Rectal smooth muscle tissue (tissue), 1 donor: ENCODE measurements at regions not wholly inside any gene's neighbourhood (a gene's known extent, or its start where the extent isn't known, plus 50 kb on each side); places are given as distances from the start of the nearest gene placed in this dataset.

Experiments
- H3K27ac ChIP-seq: one replicate; pipeline ENCODE4 v1.7.0; 2013; ENCODE audit warnings: low read depth, low read length, inconsistent platforms
- H3K27me3 ChIP-seq: one replicate; pipeline ENCODE4 v1.7.0; 2013; ENCODE audit warnings: low read length; ENCODE audit not compliant: control insufficient read depth, insufficient read depth
- H3K36me3 ChIP-seq: one replicate; pipeline ENCODE4 v1.7.0; 2013; ENCODE audit warnings: low read length; ENCODE audit not compliant: control insufficient read depth, insufficient read depth
- H3K4me1 ChIP-seq: one replicate; pipeline ENCODE4 v1.7.0; 2013; ENCODE audit warnings: low read length; ENCODE audit not compliant: control insufficient read depth, insufficient read depth
- H3K4me3 ChIP-seq: one replicate; pipeline ENCODE4 v1.7.0; 2013; ENCODE audit warnings: low read length
- H3K9ac ChIP-seq: one replicate; pipeline ENCODE4 v1.7.0; 2013; ENCODE audit warnings: low read length

GRCh38 chr2:52386433-52387030 is 1354.6 kb upstream of the NRXN1 start:
- no peaks in the 10 kb centered on the region for H3K4me1 ChIP-seq
- no peak overlapping the region for H3K27ac ChIP-seq
- H3K27me3 ChIP-seq = no peaks in the 10 kb centered on the region
- H3K9ac ChIP-seq = no peak overlapping the region
- H3K36me3 ChIP-seq = no peaks in the 10 kb centered on the region
- H3K4me3 ChIP-seq = no peak overlapping the region

GRCh38 chr2:52383541-52383940 is 1351.6 kb upstream of the NRXN1 start:
- no peaks in the 10 kb centered on the region for H3K27me3 ChIP-seq
- no peaks in the 10 kb centered on the region for H3K36me3 ChIP-seq
- H3K9ac ChIP-seq = no peak overlapping the region
- no peaks in the 10 kb centered on the region for H3K4me1 ChIP-seq
- no peak overlapping the region for H3K4me3 ChIP-seq
- no peak overlapping the region for H3K27ac ChIP-seq

GRCh38 chr2:52369178-52369577 is 1337.2 kb upstream of the NRXN1 start:
- no peaks in the 10 kb centered on the region for H3K36me3 ChIP-seq
- H3K27me3 ChIP-seq = no peaks in the 10 kb centered on the region
- H3K4me3 ChIP-seq = no peak overlapping the region
- H3K9ac ChIP-seq = no peak overlapping the region
- H3K27ac ChIP-seq = no peak overlapping the region
- H3K4me1 ChIP-seq = no peaks in the 10 kb centered on the region

- H3K9ac ChIP-seq = no peak overlapping the region
- H3K36me3 ChIP-seq = no peaks in the 10 kb centered on the region
- H3K27ac ChIP-seq = no peak overlapping the region
- no peaks in the 10 kb centered on the region for H3K27me3 ChIP-seq
- no peaks in the 10 kb centered on the region for H3K4me1 ChIP-seq
- H3K4me3 ChIP-seq = no peak overlapping the region
Measured at GRCh38 chr2:52368141-52368540, 1336.2 kb upstream of the NRXN1 start.

DNA sequence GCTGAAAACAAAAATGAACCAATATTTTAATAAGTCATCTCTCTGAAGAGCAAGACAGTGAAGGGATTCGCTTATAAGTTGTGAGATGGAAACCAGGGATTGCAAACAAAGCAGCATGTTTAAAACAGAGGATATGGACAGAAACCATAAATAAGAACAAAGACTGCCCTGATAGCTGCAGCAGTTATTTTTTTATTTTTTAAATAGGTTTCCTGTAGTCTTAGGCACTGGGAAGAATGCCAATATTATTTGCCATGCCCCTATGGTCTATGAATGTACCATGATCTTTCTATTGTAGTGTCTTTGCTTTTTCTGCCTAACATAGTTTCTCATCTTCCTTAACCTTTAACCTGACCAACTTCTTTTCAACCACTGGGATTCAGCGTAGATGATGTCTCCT is 1334.0 kb upstream of the NRXN1 start:
- Histone ChIP-seq H3K27ac (no peak overlapping the region), H3K4me1 (no peaks in the 10 kb centered on the region), H3K9ac (no peak overlapping the region), H3K4me3 (no peak overlapping the region), H3K36me3 (no peaks in the 10 kb centered on the region), H3K27me3 (no peaks in the 10 kb centered on the region)

GRCh38 chr2:52356556-52356955 is 1324.6 kb upstream of the NRXN1 start:
- H3K27ac ChIP-seq = no peak overlapping the region
- no peak overlapping the region for H3K4me3 ChIP-seq
- no peaks in the 10 kb centered on the region for H3K36me3 ChIP-seq
- H3K27me3 ChIP-seq = no peaks in the 10 kb centered on the region
- no peaks in the 10 kb centered on the region for H3K4me1 ChIP-seq
- no peak overlapping the region for H3K9ac ChIP-seq

DNA sequence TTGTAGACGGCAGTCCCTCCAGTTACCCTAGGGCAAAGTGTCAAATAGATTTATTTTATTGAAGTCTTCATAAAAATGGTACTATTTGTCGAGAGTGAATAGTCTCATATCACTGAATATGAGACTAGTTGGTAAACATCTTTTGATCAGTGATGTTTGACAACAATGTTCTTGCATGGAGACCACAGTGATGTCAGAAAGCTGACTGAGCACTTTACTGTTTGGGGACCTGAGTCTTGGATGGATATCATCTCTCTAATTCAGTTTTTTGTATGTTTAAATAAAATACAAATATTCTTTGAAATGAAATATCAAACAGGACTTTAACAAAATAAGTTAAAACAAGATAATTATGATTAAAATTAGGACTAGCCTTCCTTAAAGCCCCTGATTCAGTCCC is 1315.4 kb upstream of the NRXN1 start:
- no peaks in the 10 kb centered on the region for H3K36me3 ChIP-seq
- no peak overlapping the region for H3K9ac ChIP-seq
- H3K27ac ChIP-seq = no peak overlapping the region
- no peak overlapping the region for H3K4me3 ChIP-seq
- no peaks in the 10 kb centered on the region for H3K4me1 ChIP-seq
- no peaks in the 10 kb centered on the region for H3K27me3 ChIP-seq

DNA sequence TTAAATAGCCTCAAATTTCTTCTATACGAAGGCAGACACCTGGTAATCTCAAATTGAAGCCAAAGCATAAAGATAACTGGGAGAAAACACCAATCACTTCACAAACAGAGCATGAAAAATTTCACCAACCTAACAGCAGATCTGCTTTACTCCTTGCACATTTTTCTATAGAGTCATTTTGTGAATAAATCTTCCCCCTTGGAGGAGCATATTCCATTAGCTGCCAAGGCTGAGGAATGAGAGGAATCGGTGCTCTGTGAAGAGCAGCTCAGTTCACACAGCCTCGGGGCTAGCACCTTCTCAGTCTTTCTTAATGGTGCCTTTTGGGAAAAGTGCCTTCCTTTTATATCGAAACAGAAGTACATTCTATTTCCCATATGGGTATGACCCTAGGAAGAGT is 1313.7 kb upstream of the NRXN1 start:
- Histone ChIP-seq H3K27me3 (no peaks in the 10 kb centered on the region), H3K4me1 (no peaks in the 10 kb centered on the region), H3K27ac (no peak overlapping the region), H3K4me3 (no peak overlapping the region), H3K9ac (no peak overlapping the region), H3K36me3 (no peaks in the 10 kb centered on the region)

DNA sequence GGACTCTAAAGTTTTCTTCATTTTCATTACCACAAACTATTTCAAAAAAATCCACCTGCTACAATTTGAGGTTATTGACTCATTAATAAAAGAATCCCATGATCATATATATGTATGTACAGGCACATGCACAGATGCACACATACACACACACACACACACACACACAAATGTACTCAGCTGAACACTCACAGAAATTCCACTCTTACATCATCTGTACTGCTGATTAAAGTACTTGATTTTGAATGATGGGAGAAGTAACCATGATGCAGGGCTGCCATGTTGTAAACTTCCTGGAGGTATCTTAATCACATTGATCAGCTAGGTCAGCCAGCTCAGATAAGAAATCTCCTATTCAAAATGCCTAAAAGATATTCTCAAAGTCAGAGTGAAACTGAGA is 1313.2 kb upstream of the NRXN1 start:
- Histone ChIP-seq H3K36me3 (no peaks in the 10 kb centered on the region), H3K9ac (no peak overlapping the region), H3K4me3 (no peak overlapping the region), H3K27me3 (no peaks in the 10 kb centered on the region), H3K27ac (no peak overlapping the region), H3K4me1 (no peaks in the 10 kb centered on the region)

DNA sequence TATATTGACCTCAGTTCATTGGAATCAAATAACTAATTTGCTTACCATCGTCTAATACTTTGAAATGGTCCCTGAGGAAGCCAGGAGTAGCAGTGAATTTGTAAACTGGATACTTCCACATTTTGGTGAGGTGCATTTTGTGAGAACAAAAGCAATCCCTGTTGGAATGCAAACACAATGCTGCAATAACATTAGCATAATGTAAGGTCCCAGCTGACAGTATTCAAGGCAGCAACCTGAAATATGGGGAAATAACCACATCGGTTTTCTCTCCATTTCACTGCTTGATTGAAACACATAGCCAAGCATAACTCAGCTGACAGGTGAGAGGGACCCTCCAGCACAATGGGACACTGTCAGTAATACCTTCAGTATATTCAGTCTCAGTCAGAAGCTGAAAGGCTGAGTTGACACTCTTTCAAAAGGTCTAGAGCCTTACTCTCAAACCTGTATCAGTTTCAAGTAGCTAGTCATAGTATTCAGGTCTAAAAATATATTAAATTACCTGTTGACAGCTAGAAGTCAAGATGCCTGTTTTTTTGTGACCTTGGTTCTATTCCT is 1311.9 kb upstream of the NRXN1 start:
- Histone ChIP-seq H3K27ac (no peak overlapping the region), H3K9ac (no peak overlapping the region), H3K4me3 (no peak overlapping the region), H3K36me3 (no peaks in the 10 kb centered on the region), H3K27me3 (no peaks in the 10 kb centered on the region), H3K4me1 (no peaks in the 10 kb centered on the region)

GRCh38 chr2:52343010-52343409 is 1311.1 kb upstream of the NRXN1 start:
- no peak overlapping the region for H3K4me3 ChIP-seq
- no peaks in the 10 kb centered on the region for H3K4me1 ChIP-seq
- no peak overlapping the region for H3K9ac ChIP-seq
- H3K27ac ChIP-seq = no peak overlapping the region
- H3K36me3 ChIP-seq = no peaks in the 10 kb centered on the region
- H3K27me3 ChIP-seq = no peaks in the 10 kb centered on the region

DNA sequence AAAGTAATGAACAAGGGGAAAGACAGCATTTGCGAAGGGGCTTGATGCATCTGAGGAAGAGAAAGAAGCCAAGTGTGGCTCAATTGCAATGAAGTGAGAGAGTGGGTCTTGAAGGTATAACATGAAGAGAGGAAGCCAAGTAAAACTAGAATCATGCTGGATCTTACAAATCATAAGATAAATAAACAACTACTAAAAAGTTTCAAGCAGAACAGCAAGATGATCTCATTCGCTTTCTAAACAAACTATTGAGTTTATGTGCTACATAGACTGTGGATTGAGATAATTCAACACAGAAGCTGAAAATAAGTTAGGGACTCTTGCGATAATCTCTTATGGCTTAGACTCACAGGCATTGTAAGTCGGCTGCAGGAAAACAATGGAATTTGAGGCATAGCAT is 1310.5 kb upstream of the NRXN1 start:
- Histone ChIP-seq H3K9ac (no peak overlapping the region), H3K4me3 (no peak overlapping the region), H3K36me3 (no peaks in the 10 kb centered on the region), H3K27me3 (no peaks in the 10 kb centered on the region), H3K4me1 (no peaks in the 10 kb centered on the region), H3K27ac (no peak overlapping the region)

GRCh38 chr2:52341732-52342131 is 1309.8 kb upstream of the NRXN1 start:
- Histone ChIP-seq H3K36me3 (no peaks in the 10 kb centered on the region), H3K27me3 (no peaks in the 10 kb centered on the region), H3K4me1 (no peaks in the 10 kb centered on the region), H3K4me3 (no peak overlapping the region), H3K9ac (no peak overlapping the region), H3K27ac (no peak overlapping the region)
